NCI-H524 (cell line): ENCODE measurements at regions not wholly inside any gene's neighbourhood (a gene's known extent, or its start where the extent isn't known, plus 50 kb on each side); places are given as distances from the start of the nearest gene placed in this dataset.

Experiments used
- DNase-seq, 2 experiments: peaks; one replicate each; lab custom pipeline; 2025; lab: John Stamatoyannopoulos, UW

DNA sequence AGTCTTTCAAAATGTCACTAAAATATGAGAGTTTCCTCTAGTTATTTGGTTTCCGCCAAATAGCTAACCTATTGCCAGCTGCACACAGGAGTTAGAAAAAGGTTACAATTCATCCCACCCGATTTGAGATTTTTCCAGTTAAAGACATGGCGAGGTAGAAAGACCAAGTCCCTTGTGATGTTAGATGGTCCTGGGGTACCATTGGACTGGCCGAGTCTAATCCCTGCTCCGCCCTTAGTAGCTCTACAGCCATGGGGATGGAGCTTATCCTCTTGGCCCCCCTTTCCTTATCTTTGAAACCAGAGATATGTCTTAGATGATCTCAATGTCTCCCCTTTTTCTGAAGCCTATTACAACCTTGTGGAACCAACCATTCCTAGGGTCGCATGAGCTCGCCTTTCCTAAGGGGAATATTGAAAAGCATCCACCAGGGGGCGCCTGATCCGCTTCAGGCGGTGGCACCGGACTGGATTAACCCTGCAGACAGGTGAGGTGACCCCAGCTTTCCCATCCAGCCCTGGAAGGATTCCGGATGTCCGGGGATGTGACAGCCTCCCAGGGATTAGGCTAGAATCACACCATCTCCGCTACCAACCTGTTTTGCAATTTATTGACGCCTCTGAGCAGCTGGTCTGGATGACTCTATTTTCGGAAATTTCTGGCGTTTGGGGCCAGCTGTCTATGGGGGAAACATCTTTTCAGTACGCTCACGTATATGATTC, 68.3 kb upstream of the SIM2 start:
- DNase-seq: peak; percentile 27 to 67

DNA sequence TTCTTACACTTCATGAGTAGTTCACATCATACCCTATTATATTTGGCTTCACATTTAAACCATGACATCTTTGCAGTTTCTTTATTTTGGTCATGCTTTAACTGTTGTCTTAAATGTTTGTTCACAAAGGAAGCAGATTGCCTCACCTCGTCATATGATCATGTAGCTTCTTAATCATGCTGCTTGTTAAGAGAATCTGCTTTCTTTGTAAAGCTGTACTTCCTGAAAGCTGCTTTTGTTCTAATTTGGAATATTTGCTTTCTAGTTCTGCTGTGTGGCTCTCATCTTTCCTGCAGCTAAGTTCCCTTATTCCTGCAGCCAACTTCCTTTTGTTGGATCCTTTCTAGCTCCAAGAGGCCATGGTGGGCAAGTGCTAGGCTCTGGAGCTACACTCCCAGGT, 62.9 kb upstream of the SIM2 start:
- DNase-seq: no peak

DNA sequence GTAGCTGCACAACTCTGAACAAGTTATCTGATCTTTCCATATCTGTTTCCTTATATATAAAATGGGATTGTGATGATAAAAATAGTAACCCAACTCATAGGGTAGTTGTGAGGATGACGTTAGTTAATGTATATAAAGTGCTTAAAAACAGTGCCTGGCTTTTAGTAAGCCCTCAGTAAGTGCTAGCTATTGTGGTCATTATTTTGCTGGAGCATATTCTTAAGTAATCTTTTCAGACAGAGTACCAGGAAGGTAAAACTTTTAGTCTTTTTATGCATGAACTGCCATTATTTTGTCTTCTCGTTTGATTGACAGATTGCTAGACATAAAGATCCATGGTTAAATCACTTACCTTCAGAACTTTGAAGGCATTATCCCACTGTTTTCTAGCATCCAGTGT, 62.5 kb upstream of the SIM2 start:
- no peak for DNase-seq

DNA sequence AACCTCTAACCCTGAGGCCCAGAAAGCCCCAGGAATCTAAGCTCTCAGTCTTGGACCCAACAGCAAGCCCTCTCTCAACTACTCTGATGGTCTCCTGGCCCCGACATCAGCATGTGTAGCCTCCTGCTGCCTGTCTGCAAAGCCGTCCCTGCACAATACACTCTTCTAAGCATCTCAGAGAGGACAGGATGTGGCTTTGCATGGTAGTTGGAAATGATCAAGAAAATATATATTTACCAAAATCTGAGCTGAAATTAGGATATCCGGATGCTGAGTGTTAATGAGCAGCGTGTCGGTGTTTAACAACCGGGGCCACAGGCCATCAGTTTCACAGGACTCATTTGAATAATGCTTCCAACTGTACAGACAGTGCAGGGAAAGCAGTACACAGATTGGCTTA, 59.1 kb upstream of the SIM2 start:
- DNase-seq: no peak

DNA sequence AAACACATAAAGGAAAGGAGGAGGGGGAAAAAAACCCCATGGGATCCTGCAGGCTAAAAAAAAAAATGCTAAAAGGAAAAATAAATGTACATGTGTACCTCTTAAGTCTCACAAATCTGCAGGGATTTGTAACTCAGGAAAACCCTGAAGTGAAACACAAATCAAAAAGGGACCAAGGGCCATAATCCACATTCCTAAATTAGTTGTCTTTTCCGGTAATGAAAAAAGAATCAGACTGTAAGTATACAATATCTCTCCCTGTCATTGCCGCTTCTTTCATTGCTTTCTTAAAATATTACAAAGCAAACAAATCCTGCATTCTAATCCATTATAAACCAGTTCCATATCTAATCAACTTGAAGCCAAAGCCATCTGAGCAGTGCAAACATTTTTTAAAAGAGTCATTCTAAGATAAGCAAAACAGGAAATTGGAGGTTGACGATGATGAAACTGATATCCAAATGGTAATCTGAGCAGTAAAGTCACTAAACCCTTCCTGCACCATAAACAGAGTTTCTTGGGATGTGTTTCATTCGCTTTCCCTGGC, 58.7 kb upstream of the SIM2 start:
- no peak for DNase-seq

DNA sequence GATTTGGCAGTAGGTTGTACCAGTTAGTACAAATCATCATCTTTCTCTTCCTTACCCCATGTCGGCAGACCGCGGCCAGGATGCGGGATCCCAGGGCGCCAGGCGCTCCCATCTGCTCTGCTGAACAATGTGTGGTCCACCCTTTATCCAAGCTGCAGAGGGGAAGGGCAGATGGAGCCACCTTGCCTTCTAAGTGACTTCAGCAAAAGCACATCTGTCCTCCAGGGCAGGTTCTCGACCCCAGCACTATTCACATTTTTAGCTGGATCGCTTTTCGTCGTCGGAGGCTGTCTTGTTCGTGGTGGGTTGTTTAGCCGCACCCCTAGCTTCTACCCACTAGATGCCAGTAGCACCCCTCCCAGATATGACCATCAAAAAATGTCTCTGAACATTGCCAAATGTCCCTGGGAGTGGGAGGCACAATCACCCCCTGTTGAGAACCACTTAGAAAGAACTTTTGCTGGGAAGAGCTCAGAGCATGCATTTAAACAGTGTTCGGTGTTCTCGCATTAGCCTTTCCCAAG, 58.1 kb upstream of the SIM2 start:
- DNase-seq: peak in 1 of 2 experiments; percentile 48

DNA sequence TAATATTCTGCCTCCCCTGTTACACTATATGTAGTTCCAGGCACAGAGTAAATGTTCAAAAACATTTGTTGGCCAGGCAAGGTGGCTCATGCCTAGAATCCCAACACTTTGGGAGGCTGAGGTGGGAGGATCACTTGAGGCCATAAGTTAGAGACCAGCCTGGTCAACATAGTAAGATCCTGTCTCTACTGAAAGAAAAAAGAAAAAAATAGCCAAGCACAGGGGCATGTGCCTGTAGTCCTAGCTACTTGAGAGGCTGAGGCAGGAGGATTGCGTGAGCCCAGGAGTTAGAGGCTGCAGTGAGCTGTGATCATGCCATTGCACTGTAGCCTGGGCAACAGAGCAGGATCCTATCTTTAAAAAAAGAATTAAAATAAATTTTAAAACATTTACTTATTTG, 57.6 kb upstream of the SIM2 start:
- DNase-seq: no peak

DNA sequence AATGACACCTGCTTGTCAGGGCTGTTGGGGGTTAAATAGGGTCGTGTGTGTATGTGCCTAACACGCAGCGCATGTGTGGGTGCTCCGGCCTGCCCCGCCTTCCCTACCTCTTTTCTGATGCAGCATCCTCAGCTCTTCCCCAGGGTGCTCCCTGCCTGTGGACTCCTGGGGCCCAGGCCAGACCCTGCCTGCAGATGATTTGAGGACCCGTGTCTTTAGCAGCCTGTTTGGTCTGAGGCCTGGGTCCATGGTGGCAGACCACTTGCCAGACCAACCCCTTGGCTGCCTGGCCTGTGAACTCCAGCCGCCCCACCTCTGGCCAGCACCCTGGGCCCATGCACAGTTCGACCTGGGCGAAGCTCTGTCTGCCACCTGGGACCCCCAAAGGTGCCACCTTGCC, 57.0 kb upstream of the SIM2 start:
- DNase-seq: no peak

DNA sequence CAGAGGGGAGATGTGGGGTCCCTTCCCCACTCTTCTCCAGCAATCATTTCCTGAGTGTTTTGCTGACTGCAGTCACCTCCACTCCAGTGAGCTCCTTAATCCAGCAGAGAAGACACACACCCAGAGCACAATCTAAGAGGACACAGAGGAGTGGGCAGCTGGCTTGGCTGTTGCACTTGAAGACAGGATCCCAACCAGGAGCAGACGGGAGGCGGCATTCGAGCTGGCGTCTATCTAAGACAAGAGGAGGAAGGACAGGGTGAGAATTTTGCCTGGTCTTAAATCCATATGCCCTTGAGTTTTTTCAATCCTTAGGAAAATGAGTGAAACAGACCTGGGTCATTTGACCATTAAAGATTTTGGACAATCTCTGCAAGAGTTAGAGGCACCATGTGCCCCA, 56.1 kb upstream of the SIM2 start:
- DNase-seq: no peak

DNA sequence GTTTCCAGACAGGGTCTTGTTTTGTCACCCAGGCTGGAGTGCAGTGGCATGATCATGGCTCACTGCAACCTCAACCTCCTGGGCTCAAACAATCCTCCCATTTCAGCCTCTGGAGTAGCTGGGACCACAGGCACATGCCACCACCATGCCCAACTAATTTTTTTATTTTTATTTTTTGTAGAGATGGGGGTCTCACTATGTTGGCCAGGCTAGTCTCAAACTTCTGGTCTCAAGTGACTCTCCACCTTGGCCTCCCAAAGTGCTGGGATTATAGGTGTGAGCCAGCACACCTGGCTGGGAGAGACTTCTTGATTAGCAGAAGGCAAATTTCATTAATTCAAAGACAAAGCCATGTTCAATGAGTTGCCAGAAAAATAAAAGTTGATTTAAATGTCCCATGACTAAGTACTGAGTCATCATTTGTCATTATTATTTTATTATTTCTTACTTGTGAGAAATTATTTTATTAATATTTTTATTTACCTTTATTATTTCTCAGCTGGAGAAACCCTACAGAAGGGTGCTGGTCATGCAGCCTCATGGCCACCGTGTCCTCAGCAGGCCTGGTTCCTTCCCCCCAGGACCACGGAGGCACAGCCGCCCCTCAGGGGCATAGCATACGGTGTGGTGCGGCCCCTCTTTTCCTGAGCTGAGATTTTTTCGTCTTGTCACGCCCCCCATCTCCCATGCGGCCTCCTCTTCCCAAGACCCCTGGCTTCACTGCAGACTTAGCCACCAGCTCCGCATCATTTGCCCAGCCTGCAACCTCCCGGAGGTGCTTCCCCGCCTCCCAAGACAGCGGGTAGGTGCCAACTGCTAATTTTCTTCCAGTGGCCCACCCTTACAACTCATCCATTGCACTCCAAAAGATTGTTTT, 55.3 kb upstream of the SIM2 start:
- no peak for DNase-seq

DNA sequence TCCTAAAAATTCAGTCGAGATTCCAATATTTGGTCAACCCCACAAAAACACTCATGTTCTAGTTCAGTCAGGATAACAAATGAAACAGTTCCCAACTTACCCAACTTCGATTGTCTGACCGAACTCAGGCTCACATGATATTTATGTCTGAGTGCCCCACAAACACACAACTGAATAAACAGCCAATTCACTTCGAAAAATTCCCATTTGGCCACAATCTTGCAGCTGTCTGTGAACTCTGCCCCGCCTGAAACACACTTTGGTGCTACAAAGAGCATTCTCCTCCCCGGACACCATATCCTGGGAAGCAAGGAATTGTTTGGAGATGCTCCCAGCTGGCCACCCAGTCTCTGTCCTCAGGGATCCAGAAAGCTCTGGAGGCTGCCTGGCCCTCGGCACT, 52.9 kb upstream of the SIM2 start:
- no peak for DNase-seq

DNA sequence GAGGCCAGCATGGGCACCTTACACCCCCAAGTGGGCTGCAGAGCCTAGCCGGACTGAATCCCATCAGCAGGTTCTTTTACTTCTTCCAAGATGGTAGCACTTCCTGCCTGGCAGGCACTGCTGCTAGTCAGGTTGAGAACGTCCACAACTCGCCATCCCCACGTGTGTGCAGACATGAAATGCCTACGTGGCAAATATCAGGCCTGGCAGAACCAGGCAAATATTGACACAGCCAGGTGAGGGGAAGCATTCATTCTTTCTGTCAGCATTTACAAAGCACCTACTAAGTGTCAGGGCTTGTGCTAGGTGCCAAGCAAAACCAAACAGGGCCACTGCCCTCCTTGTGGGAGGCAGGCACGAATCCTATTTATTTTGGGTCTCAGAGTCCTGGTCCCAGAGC, 52.3 kb upstream of the SIM2 start:
- DNase-seq: no peak

DNA sequence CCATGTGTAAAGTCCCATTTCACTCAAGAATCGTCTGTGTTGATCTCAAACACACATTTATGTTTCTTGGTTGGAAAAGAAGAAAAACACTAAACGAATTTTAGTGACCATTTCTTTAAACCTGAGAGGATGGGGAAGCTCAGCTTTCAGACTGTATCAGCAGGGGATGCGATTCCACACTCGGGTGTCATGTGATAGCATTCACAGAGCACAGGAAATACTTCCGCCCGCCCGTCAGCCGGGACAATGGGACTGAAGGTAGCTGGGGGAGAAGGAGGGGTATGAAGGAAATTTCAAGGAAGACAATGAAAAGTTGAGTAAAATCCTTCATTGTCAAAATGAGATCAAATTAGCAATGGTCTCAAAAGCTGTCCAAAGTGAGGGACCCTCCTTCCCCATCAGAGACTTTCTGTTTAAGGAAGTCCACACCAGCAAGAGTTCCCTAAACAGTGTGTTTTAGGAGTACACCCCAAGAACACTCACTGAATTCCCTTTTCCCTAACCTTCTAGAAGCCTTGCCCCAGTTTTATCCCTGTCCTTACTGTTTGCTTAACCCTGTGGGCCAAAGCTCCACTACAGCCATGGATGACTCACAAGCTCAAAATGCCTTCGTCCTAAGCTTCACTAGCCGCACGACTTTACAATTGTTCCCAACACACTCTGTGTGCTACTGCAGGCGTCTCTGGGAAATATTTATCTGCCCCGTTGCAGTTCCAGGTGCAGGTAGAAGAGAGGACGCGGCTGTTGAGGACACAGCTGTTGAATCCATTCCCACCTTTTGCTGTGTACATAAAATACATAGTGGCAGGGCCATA, 51.4 kb upstream of the SIM2 start:
- DNase-seq: no peak
